IPS DF 19.7 (cell line): ENCODE measurements at regions not wholly inside any gene's neighbourhood (a gene's known extent, or its start where the extent isn't known, plus 50 kb on each side); places are given as distances from the start of the nearest gene placed in this dataset.
"Not testable (repeated sequence)": the region's sequence is repeated elsewhere in the genome, so short reads cannot be mapped to it uniquely, and the experiment has no call there.

Experiments
- DNase-seq: peaks from one replicate; pipeline ENCODE4 v3.0.0-alpha.2; 2013; ENCODE audit warnings: low read depth, low spot score

GRCh38 chr5:172548981-172549687 lies 91.9 kb upstream of the NEURL1B start:
- DNase-seq: no peak

DNA sequence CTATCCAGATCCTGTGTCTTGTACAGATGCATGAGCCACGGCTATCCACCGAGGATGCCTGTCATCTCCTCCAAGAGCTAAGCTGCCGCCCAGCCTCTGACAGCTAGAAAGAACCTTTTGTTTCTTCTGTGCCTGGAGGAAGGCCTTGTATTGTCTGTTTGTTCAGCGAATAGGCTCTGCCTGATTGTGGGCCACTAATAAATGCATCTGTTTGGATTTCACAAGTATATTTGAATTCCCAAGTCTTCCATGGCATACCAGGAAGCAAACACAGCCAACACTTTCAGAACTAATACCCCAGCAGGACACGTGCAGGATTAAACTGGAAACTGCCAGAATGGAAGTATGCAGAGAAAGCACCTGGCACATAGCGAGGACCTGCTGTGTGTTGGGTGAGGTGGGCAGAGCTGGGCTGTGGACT lies 92.7 kb upstream of the NEURL1B start:
- DNase-seq: no peak

DNA sequence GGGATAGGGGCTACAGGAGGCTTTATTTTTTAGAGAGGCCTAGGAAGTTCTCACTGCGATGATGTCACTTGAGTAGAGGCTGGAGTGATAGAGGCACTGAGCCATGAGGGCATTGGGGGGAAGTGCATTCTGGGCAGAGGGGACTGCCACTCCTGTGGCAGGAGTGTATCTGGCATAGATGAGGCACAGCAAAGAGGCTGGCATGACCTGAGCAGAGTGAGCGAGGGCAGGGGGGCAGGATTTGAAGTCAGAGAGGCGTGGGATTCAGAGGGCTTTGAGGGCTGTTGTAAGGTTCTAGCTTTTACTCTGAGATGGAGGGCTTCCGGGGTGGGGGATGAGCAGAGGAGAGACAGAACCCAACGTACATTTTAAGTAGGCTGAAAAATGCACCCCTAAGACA lies 91.9 kb upstream of the SH3PXD2B start:
- DNase-seq: no peak

- DNase-seq: no peak
These were observed 91.0 kb upstream of the SH3PXD2B start for GRCh38 chr5:172545291-172545801.

- DNase-seq: no peak
These were observed 90.2 kb upstream of the SH3PXD2B start for GRCh38 chr5:172544371-172545095.

- DNase-seq: no peak
These were observed 89.4 kb upstream of the SH3PXD2B start for GRCh38 chr5:172543484-172544298.

GRCh38 chr5:172542651-172543131 lies 88.4 kb upstream of the SH3PXD2B start:
- no peak for DNase-seq

DNA sequence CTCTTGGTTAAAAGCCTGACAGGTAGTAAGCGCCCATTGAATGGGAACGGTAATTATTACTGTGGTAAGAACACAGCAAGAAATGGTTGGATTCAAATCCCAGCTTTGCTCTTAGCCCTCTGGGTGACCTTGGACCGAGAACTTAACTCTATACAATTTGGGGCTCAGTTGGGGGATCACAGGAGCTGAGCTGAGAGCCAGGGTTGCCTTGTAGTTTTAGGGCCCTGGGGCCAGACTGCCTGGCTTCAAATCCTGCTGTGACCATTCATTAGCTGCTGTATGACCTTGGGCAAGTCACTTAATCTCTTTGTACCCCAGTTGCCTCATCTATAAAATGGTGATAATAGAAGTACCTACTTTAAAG lies 87.4 kb upstream of the SH3PXD2B start:
- DNase-seq: no peak

GRCh38 chr5:172541099-172541772 lies 86.9 kb upstream of the SH3PXD2B start:
- no peak for DNase-seq

GRCh38 chr5:172540099-172540870 lies 86.0 kb upstream of the SH3PXD2B start:
- no peak for DNase-seq

DNA sequence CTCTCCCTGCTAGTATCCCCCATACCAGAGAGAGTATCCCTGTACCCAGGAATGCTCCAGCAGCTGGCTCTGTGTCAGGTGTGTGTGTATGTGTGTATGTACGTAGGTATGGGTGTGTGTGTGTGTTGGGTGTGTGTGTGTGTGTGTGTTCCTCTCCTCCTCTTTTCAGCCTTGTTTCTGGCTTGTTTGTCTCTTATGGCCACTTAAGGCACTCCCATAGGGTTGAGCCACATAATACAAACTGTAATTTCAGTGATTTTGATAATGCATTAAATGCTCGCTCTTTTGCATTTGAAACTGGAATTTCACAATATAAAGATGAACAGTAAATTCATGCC lies 80.8 kb upstream of the SH3PXD2B start:
- no peak for DNase-seq

- no peak for DNase-seq
These were observed 80.1 kb upstream of the SH3PXD2B start for GRCh38 chr5:172534229-172535107.

DNA sequence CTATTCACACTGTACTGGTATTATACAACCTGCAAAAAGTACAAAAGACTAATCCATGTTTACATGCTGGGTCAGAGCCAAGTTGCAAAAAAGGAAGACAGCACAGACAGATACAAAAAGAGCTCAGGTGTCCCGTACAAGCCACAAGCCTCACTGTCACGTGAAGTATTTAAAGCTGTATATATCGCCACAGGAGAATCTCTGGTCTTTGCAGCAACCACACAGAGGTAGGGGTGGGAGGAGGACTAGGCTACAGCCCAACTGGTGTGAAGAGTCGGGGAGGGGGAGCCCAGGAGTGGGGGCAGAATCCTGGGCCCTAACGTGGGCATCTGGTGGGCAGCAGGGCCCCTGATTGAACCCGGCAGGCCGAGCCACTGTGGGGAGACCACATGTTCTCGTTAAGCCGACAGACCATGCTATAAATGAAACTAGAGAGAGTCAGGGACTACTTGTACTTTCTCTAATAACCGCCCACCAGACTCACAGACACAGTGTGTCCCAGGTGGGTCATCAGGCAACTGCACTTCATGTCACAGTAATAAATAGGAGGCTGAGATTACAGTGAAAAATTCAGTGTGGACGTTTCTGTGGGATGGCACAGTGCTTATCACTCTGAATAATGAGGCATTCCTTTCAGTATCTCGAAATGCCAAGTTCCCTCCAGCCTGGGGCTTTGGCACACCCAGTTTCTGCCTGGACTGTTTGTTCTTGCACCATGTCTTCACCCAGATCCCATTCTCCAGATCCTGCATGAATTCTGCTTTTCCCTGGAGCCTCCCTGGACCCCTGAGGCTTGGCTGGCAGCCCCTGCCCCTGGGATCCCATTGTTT lies 79.3 kb upstream of the SH3PXD2B start:
- no peak for DNase-seq

- no peak for DNase-seq
These were observed 78.7 kb upstream of the SH3PXD2B start for GRCh38 chr5:172533058-172533398.

- not testable (repeated sequence) for DNase-seq
These were observed 78.1 kb upstream of the SH3PXD2B start for GRCh38 chr5:172532439-172532838.

DNA sequence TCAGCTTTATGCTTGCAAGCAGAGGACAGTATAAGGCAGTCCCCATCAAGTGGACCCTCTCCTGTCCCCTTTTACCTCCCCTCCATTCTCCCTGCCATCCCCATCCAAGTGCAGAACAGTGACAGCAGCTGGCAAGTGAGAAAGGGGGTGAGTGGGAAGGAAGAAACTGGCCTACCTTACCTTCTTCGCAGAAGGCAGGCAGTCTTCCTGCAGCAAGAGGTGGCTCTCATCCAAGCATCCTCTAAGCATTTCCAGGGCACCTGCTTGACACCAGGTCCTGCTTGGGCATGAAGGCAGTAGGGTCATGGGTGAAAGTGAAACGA lies 77.3 kb upstream of the SH3PXD2B start:
- DNase-seq: no peak

- DNase-seq: no peak
These were observed 76.8 kb upstream of the SH3PXD2B start for GRCh38 chr5:172530878-172531703.

GRCh38 chr5:172530406-172530805 lies 76.1 kb upstream of the SH3PXD2B start:
- DNase-seq: no peak
